ENCODE measurements at regions not wholly inside any gene's neighbourhood (a gene's known extent, or its start where the extent isn't known, plus 50 kb on each side); places are given as distances from the start of the nearest gene placed in this dataset.

- TF ChIP-seq CTCF (IDR thresholded peaks at IDR 0.05; ENCODE audit: insufficient read depth, low read length, poor library complexity, severe bottlenecking), result no peak
- TF ChIP-seq EZH2phosphoT487 (conservative IDR thresholded peaks at IDR 0.05; ENCODE audit: low read length), result no peak
These were observed 111.1 kb upstream of the ZP4 start for GRCh38 chr1:238001818-238002217.
